KMS-11 (cell line): ENCODE measurements at regions not wholly inside any gene's neighbourhood (a gene's known extent, or its start where the extent isn't known, plus 50 kb on each side); places are given as distances from the start of the nearest gene placed in this dataset.

Source experiments
- H2AFZ ChIP-seq: fragments of 200-600 bp; sonication (generic); 2 replicates; pipeline ENCODE4 v1.6.1; 2016; ENCODE audit warnings: antibody characterized with exemption, mixed run types, low read depth
- H3K27ac ChIP-seq: fragments of 200-600 bp; sonication (generic); 2 replicates; pipeline ENCODE4 v1.6.1; 2016; ENCODE audit warnings: mild to moderate bottlenecking, mixed run types
- H3K27me3 ChIP-seq: fragments of 200-600 bp; sonication (generic); 2 replicates; pipeline ENCODE4 v1.6.1; 2017; ENCODE audit warnings: mild to moderate bottlenecking, low read depth, mixed run types, moderate library complexity; ENCODE audit not compliant: insufficient read depth
- H3K36me3 ChIP-seq: fragments of 200-600 bp; sonication (generic); 2 replicates; pipeline ENCODE4 v1.6.1; 2017; ENCODE audit warnings: mild to moderate bottlenecking, mixed run types; ENCODE audit not compliant: insufficient read depth
- H3K4me1 ChIP-seq: fragments of 200-600 bp; sonication (generic); 2 replicates; pipeline ENCODE4 v1.6.1; 2016; ENCODE audit warnings: mild to moderate bottlenecking, low read depth, mixed run types; ENCODE audit not compliant: poor library complexity, severe bottlenecking
- H3K4me2 ChIP-seq: fragments of 200-600 bp; sonication (generic); 2 replicates; pipeline ENCODE4 v1.7.0; 2016; ENCODE audit warnings: mild to moderate bottlenecking, mixed run types
- H3K4me3 ChIP-seq: fragments of 200-600 bp; sonication (generic); IDR thresholded peaks from 2 replicates; pipeline ENCODE4 v1.6.1; 2017; ENCODE audit warnings: low read depth, low read length, mixed read lengths; ENCODE audit not compliant: insufficient read depth
- H3K79me2 ChIP-seq: fragments of 200-600 bp; sonication (generic); 2 replicates; pipeline ENCODE4 v1.6.1; 2016; ENCODE audit warnings: low read depth, mixed run types; ENCODE audit not compliant: insufficient read depth
- H3K9ac ChIP-seq: fragments of 200-600 bp; sonication (generic); 2 replicates; pipeline ENCODE4 v1.6.1; 2016; ENCODE audit warnings: mild to moderate bottlenecking, mixed run types
- H4K20me1 ChIP-seq: fragments of 200-600 bp; sonication (generic); 2 replicates; pipeline ENCODE4 v1.6.1; 2016; ENCODE audit warnings: mild to moderate bottlenecking, mixed run types; ENCODE audit not compliant: insufficient read depth
- CTCF ChIP-seq: fragments of 200-600 bp; sonication (generic); conservative IDR thresholded peaks from 2 replicates; pipeline ENCODE4 v1.6.1; 2017; ENCODE audit warnings: low read depth, mild to moderate bottlenecking, antibody characterized with exemption, low read length, moderate library complexity, mixed read lengths

- H3K4me1 ChIP-seq: no peaks in the 10 kb centered on the region
- H3K36me3 ChIP-seq: no peaks in the 10 kb centered on the region
- no peak overlapping the region for H3K4me2 ChIP-seq
- H3K4me3 ChIP-seq: no peak overlapping the region
- no peak overlapping the region for H2AFZ ChIP-seq
- no peak overlapping the region for H3K9ac ChIP-seq
- no peaks in the 10 kb centered on the region for H4K20me1 ChIP-seq
- TF ChIP-seq CTCF: no peak
- no peak overlapping the region for H3K27ac ChIP-seq
- H3K27me3 ChIP-seq: no peaks in the 10 kb centered on the region
- H3K79me2 ChIP-seq: no peaks in the 10 kb centered on the region
These were observed 156.4 kb downstream of the RDH14 start for GRCh38 chr2:18403921-18404522.

DNA sequence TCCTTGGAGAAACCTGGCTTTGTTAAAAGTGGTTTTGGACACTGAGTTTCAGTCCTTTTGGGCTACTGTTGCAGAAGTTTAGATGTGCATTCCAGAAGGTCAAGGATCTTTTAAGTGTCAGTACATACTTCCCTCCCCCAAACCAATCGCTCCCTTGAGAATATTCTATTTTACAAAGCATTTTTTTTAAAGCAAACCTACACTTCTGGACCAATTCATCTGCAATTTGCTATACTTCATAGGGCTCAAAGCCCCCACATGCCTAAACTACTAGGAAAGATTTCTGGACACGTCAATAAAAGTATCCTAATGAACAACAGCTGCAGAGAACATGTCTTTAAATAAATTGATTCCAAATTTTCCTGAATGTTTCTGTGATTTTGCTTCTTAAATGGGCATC is 157.6 kb downstream of the RDH14 start:
- no peak overlapping the region for H3K4me3 ChIP-seq
- H3K79me2 ChIP-seq: no peaks in the 10 kb centered on the region
- no peak overlapping the region for H3K9ac ChIP-seq
- no peaks in the 10 kb centered on the region for H3K27me3 ChIP-seq
- H3K27ac ChIP-seq: no peak overlapping the region
- no peaks in the 10 kb centered on the region for H3K4me1 ChIP-seq
- no peaks in the 10 kb centered on the region for H4K20me1 ChIP-seq
- H3K36me3 ChIP-seq: no peaks in the 10 kb centered on the region
- no peak overlapping the region for H3K4me2 ChIP-seq
- no peak overlapping the region for H2AFZ ChIP-seq
- no peak for TF ChIP-seq CTCF

DNA sequence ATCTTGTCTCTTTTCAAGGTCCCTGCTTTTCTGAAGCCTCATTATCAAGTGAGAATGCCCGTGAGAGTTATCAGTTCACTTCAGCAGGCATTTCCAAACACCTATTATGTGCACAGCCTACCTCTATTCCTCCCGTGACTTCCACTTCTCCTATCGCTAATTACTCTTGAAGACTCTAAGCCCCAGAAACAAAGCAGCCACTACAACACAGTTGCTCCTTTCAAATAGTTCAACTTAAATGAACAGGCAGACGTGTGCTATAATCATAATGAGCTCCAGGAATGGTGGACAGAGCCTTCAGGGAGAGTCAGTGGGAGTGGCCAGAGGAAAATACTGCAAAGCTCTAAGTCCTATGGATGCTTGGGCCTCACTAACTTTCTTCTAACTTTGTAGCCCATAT is 159.0 kb downstream of the RDH14 start:
- no peak overlapping the region for H3K4me3 ChIP-seq
- H3K27ac ChIP-seq: no peak overlapping the region
- no peak for TF ChIP-seq CTCF
- no peaks in the 10 kb centered on the region for H3K79me2 ChIP-seq
- H3K27me3 ChIP-seq: no peaks in the 10 kb centered on the region
- H3K36me3 ChIP-seq: no peaks in the 10 kb centered on the region
- no peak overlapping the region for H3K4me2 ChIP-seq
- no peak overlapping the region for H3K9ac ChIP-seq
- no peaks in the 10 kb centered on the region for H3K4me1 ChIP-seq
- no peak overlapping the region for H2AFZ ChIP-seq
- H4K20me1 ChIP-seq: no peaks in the 10 kb centered on the region

DNA sequence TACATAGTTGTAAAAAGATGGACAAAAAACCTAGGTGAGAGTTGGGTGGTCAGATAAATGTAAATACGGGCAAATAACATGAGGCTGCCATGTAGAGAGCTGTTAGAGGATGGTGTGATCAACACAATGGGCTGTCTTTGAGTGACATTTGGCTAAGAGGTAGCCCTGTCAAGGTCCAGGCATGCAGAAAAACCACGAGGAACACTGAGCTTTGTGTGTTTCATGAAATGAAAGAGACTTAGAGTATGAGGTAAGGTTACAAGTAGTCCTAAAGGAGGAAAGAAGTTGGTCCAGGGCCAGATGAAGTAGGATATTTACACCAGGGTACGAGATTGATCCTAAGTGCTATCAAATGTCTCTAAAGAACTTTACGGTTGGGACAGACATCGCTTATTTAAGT is 160.9 kb downstream of the RDH14 start:
- Histone ChIP-seq H3K4me2 (no peak overlapping the region), H3K4me1 (no peaks in the 10 kb centered on the region), H3K9ac (no peak overlapping the region), H3K36me3 (no peaks in the 10 kb centered on the region), H4K20me1 (no peaks in the 10 kb centered on the region), H3K27ac (no peak overlapping the region), H3K79me2 (no peaks in the 10 kb centered on the region), H2AFZ (no peak overlapping the region), H3K27me3 (no peaks in the 10 kb centered on the region), H3K4me3 (no peak overlapping the region)
- TF ChIP-seq CTCF: no peak

DNA sequence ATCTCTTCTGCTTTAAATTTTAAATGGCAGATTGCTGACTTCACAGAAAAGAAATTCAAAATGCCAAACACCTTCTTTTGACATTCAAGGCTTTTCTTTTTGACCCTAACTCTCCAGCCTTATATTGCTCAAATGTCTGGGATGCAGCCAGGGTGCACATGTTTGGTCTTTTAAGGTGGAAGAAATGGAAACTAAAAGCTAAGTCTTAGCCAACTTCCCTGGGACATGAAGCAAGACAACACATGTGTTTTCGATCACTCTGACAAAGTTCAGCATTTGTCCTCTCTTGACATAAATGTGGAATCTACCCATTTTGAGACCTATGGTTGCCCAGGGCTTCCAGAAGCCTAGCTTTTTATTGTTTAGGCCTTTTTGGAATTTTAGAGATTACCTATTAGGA is 161.6 kb downstream of the RDH14 start:
- no peaks in the 10 kb centered on the region for H3K4me1 ChIP-seq
- no peak overlapping the region for H3K4me3 ChIP-seq
- no peaks in the 10 kb centered on the region for H3K36me3 ChIP-seq
- TF ChIP-seq CTCF: no peak
- H3K79me2 ChIP-seq: no peaks in the 10 kb centered on the region
- H2AFZ ChIP-seq: no peak overlapping the region
- no peaks in the 10 kb centered on the region for H4K20me1 ChIP-seq
- no peaks in the 10 kb centered on the region for H3K27me3 ChIP-seq
- no peak overlapping the region for H3K4me2 ChIP-seq
- H3K27ac ChIP-seq: no peak overlapping the region
- H3K9ac ChIP-seq: no peak overlapping the region
